Endothelial cell of umbilical vein (primary cell): ENCODE measurements at regions not wholly inside any gene's neighbourhood (a gene's known extent, or its start where the extent isn't known, plus 50 kb on each side); places are given as distances from the start of the nearest gene placed in this dataset.

Experiments
- BruUV-seq: library from RNA; stranded (reverse); fragments of 400-500 nt; replicated peaks from 2 replicates; lab custom pipeline; 2021; lab: Mats Ljungman, UMichigan
- CTCF ChIA-PET: fragments of 300-600, 350-600 bp; sonication (Branson Sonifier 250); formaldehyde crosslinking; loops from one replicate; lab custom pipeline; 2021; ENCODE audit warnings: antibody characterized with exemption, inconsistent platforms; lab: Charles Lee
- POLR2A ChIA-PET: fragments of 300-600, 350-600 bp; sonication (Branson Sonifier 250); formaldehyde crosslinking; loops from one replicate; lab custom pipeline; 2021; ENCODE audit warnings: antibody characterized with exemption, inconsistent platforms; lab: Charles Lee
- DNase-seq: peaks from one replicate; pipeline ENCODE4 v3.0.0-alpha.2; 2011; ENCODE audit warnings: low read depth, low spot score
- FAIRE-seq: peaks from 2 replicates; lab custom pipeline; 2011; peaks lifted over from hg19 to GRCh38; lab: Jason Lieb, UNC
- H2AFZ ChIP-seq: 2 replicates; pipeline ENCODE4 v1.6.0; 2012; ENCODE audit warnings: low read depth, low read length, control low read depth, inconsistent platforms
- H3K27ac ChIP-seq: 2 replicates; pipeline ENCODE4 v1.5.1; 2011; ENCODE audit warnings: low read depth, mild to moderate bottlenecking, control low read depth, low read length, moderate library complexity; ENCODE audit not compliant: insufficient read depth
- H3K27me3 ChIP-seq, 2 experiments: 2 replicates each; pipeline versions ENCODE4 v1.6.0 to v1.6.1; 2011; ENCODE audit warnings: low read length in 2 of 2, mixed read lengths in 1 of 2; ENCODE audit not compliant: control insufficient read depth in 2 of 2, insufficient read depth in 2 of 2
- H3K36me3 ChIP-seq, 2 experiments: 2 replicates in 1 of 2; 3 replicates in 1 of 2; pipeline ENCODE4 v1.5.1; 2011; ENCODE audit warnings: low read length in 2 of 2, mild to moderate bottlenecking in 1 of 2, moderate library complexity in 1 of 2; ENCODE audit not compliant: control insufficient read depth in 2 of 2, insufficient read depth in 2 of 2; ENCODE audit errors: extremely low read depth in 1 of 2
- H3K4me1 ChIP-seq: 3 replicates; pipeline ENCODE4 v1.5.1; 2011; ENCODE audit warnings: mild to moderate bottlenecking, low read length; ENCODE audit not compliant: control insufficient read depth, insufficient read depth; ENCODE audit errors: extremely low read depth
- H3K4me2 ChIP-seq: 2 replicates; pipeline ENCODE4 v1.6.1; 2011; ENCODE audit warnings: low read length, control low read depth, mixed read lengths; ENCODE audit not compliant: insufficient read depth
- H3K4me3 ChIP-seq, 3 experiments: fragments of 200-600 bp in 1 of 3; sonication (generic), shearing (Covaris generic) in 1 of 3; replicated peaks in 1 of 3; 2 replicates each; pipeline ENCODE4 v1.5.1; 2011 to 2016; ENCODE audit warnings: control low read depth in 3 of 3, low read length in 3 of 3, mild to moderate bottlenecking in 2 of 3, inconsistent platforms in 1 of 3, low read depth in 1 of 3, moderate library complexity in 1 of 3; ENCODE audit not compliant: insufficient read depth in 1 of 3
- H3K79me2 ChIP-seq: 2 replicates; pipeline ENCODE4 v1.6.0; 2012; ENCODE audit warnings: low read length, inconsistent platforms; ENCODE audit not compliant: control insufficient read depth, insufficient read depth
- H3K9ac ChIP-seq: replicated peaks from 2 replicates; pipeline ENCODE3; 2011; ENCODE audit warnings: low read length, control low read depth; ENCODE audit not compliant: insufficient read depth; ENCODE audit errors: extremely low read depth
- H3K9me1 ChIP-seq: replicated peaks from 3 replicates; pipeline ENCODE4 v1.6.0; 2011; ENCODE audit warnings: mild to moderate bottlenecking, low read length; ENCODE audit not compliant: control insufficient read depth, insufficient read depth; ENCODE audit errors: extremely low read depth
- H3K9me3 ChIP-seq: replicated peaks from 2 replicates; pipeline ENCODE4 v1.5.1; 2012; ENCODE audit warnings: low read length, inconsistent platforms; ENCODE audit not compliant: control insufficient read depth, insufficient read depth
- H4K20me1 ChIP-seq: replicated peaks from 2 replicates; pipeline ENCODE3; 2011; ENCODE audit warnings: mild to moderate bottlenecking, low read length; ENCODE audit not compliant: control insufficient read depth, insufficient read depth; ENCODE audit errors: extremely low read depth
- EZH2 ChIP-seq: IDR thresholded peaks from 2 replicates; pipeline ENCODE4 v1.6.1; 2012; ENCODE audit warnings: borderline replicate concordance, low read depth, mild to moderate bottlenecking, moderate library complexity, low read length, inconsistent platforms; ENCODE audit not compliant: severe bottlenecking
- FOS ChIP-seq: IDR thresholded peaks from 2 replicates; pipeline ENCODE4 v1.6.1; 2011; ENCODE audit warnings: mild to moderate bottlenecking, low read length, moderate library complexity, borderline replicate concordance; ENCODE audit not compliant: insufficient read depth
- GATA2 ChIP-seq: IDR thresholded peaks from 2 replicates; pipeline ENCODE4 v1.7.0; 2011; ENCODE audit warnings: low read depth, mild to moderate bottlenecking, moderate library complexity, mixed read lengths, low read length; ENCODE audit not compliant: insufficient read length, insufficient read depth
- JUN ChIP-seq: IDR thresholded peaks from 2 replicates; pipeline ENCODE4 v1.6.1; 2011; ENCODE audit warnings: borderline replicate concordance, low read depth; ENCODE audit not compliant: insufficient read length, insufficient read depth
- MAX ChIP-seq: IDR thresholded peaks from 2 replicates; pipeline ENCODE4 v1.6.1; 2011; ENCODE audit not compliant: insufficient read depth, insufficient read length
- MYC ChIP-seq: IDR thresholded peaks from one replicate; pipeline ENCODE4 v1.6.1; 2011; ENCODE audit warnings: mild to moderate bottlenecking, low read depth, low read length
- POLR2A ChIP-seq: IDR thresholded peaks from 2 replicates; pipeline ENCODE4 v1.6.1; 2012; ENCODE audit warnings: low read depth, mild to moderate bottlenecking, control low read depth, low read length
- POLR2AphosphoS5 ChIP-seq: IDR thresholded peaks from 2 replicates; pipeline ENCODE4 v1.6.1; 2012; ENCODE audit warnings: low read depth, mild to moderate bottlenecking, control low read depth, low read length, moderate library complexity; ENCODE audit not compliant: insufficient read depth
- dilution Hi-C: fragments of 300-500 bp; cut with MboI; formaldehyde crosslinking; loops from one replicate; pipeline ENCODE4 v1.15.0; 2019; ENCODE audit warnings: low sequenced_read_pairs; ENCODE audit not compliant: extremely low pct_ligation_motif_present
- intact Hi-C: fragments of 100-400 bp; cut with micrococcal nuclease; formaldehyde crosslinking; loops from one replicate; pipeline ENCODE4 v1.10.0; 2022
- TF ChIP-seq, protein P1 (sequence below), 2 donors: IDR thresholded peaks; 1 replicate in 1 of 2; 2 replicates in 1 of 2; pipeline ENCODE4 v1.5.1; 2011; ENCODE audit warnings: low read length in 2 of 2, mild to moderate bottlenecking in 2 of 2, moderate library complexity in 2 of 2, control low read depth in 1 of 2, inconsistent platforms in 1 of 2, low read depth in 1 of 2; ENCODE audit not compliant: insufficient read depth in 1 of 2; ENCODE audit errors: extremely low read depth in 1 of 2

GRCh38 chr1:219773110-219773509 is 155.2 kb downstream of the SLC30A10 start:
- H4K20me1 ChIP-seq: no peaks in the 10 kb centered on the region
- H3K4me1 ChIP-seq: no peaks in the 10 kb centered on the region
- dilution Hi-C loops (no loop called here), intact Hi-C loops (no loop called here)
- H2AFZ ChIP-seq: no peak overlapping the region
- DNase-seq: no peak
- TF ChIP-seq, protein P1, sequence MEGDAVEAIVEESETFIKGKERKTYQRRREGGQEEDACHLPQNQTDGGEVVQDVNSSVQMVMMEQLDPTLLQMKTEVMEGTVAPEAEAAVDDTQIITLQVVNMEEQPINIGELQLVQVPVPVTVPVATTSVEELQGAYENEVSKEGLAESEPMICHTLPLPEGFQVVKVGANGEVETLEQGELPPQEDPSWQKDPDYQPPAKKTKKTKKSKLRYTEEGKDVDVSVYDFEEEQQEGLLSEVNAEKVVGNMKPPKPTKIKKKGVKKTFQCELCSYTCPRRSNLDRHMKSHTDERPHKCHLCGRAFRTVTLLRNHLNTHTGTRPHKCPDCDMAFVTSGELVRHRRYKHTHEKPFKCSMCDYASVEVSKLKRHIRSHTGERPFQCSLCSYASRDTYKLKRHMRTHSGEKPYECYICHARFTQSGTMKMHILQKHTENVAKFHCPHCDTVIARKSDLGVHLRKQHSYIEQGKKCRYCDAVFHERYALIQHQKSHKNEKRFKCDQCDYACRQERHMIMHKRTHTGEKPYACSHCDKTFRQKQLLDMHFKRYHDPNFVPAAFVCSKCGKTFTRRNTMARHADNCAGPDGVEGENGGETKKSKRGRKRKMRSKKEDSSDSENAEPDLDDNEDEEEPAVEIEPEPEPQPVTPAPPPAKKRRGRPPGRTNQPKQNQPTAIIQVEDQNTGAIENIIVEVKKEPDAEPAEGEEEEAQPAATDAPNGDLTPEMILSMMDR (IDR thresholded peaks at IDR 0.05; ENCODE audit: extremely low read depth in 1 of 2, insufficient read depth in 1 of 2, low read depth in 1 of 2, low read length in 2 of 2): no peak
- TF ChIP-seq MYC (no peak), EZH2 (no peak), MAX (no peak), FOS (no peak), POLR2AphosphoS5 (no peak), GATA2 (no peak), POLR2A (no peak), JUN (no peak)
- no TSS peak for BruUV-seq
- no peaks in the 10 kb centered on the region for H3K9me1 ChIP-seq
- H3K27ac ChIP-seq: no peak overlapping the region
- H3K36me3 ChIP-seq: no peaks in the 10 kb centered on the region
- no peak for FAIRE-seq
- H3K79me2 ChIP-seq: no peaks in the 10 kb centered on the region
- no peaks in the 10 kb centered on the region for H3K27me3 ChIP-seq
- H3K9ac ChIP-seq: no peak overlapping the region
- no peak overlapping the region for H3K4me2 ChIP-seq
- no peaks in the 10 kb centered on the region for H3K9me3 ChIP-seq
- CTCF ChIA-PET: no interaction called here
- POLR2A ChIA-PET: no interaction called here
- H3K4me3 ChIP-seq: no peak overlapping the region
